Activated CD4-positive, alpha-beta T cell treated with anti-CD3 and anti-CD28 coated beads, Interleukin-2, amount 10 ng/mL, durations not matched to agents 24 days and 14 days (primary cell): ENCODE measurements at regions not wholly inside any gene's neighbourhood (a gene's known extent, or its start where the extent isn't known, plus 50 kb on each side); places are given as distances from the start of the nearest gene placed in this dataset.

ENCODE experiments used
- DNase-seq: peaks from one replicate; pipeline ENCODE4 v3.0.0; 2022
- H3K27ac Mint-ChIP-seq: one replicate; pipeline ENCODE4 v1.8.0; 2022; ENCODE audit warnings: mild to moderate bottlenecking, mixed read lengths
- H3K27me3 Mint-ChIP-seq: one replicate; pipeline ENCODE4 v1.8.0; 2022; ENCODE audit warnings: mixed read lengths
- H3K36me3 Mint-ChIP-seq: one replicate; pipeline ENCODE4 v1.8.0; 2022; ENCODE audit warnings: low read depth, mild to moderate bottlenecking, mixed read lengths
- H3K4me1 Mint-ChIP-seq: one replicate; pipeline ENCODE4 v1.8.0; 2021; ENCODE audit warnings: mixed read lengths
- H3K4me3 Mint-ChIP-seq: one replicate; pipeline ENCODE4 v1.8.0; 2022; ENCODE audit warnings: mild to moderate bottlenecking, moderate library complexity, mixed read lengths
- H3K9me3 Mint-ChIP-seq: one replicate; pipeline ENCODE4 v1.8.0; 2021; ENCODE audit warnings: mixed read lengths
- intact Hi-C: fragments of 100-400 bp; cut with micrococcal nuclease; formaldehyde crosslinking; loops from one replicate; pipeline ENCODE4 v1.15.1; 2023

DNA sequence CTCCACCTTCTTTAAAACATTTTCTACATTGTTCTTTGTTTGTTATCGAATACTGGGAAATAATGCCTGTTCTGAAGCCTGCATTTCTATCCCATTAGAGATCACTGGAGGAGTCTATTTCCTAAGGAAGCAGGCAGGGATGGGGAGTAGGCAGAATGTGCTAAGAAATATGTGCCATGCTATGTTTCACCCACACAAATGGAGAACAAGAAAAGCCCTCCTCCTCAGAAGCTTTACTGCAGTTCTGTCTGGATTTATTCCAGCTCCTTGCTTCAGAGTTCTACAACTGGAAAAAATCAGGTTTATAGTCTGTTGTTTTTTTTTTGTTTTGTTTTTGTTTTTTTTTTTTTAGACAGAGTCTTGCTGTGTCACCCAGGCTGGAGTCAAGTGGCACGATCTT lies 825.1 kb downstream of the SLC4A3 start:
- H3K27me3 Mint-ChIP-seq = no peaks in the 10 kb centered on the region
- intact Hi-C loops = no loop called here

DNA sequence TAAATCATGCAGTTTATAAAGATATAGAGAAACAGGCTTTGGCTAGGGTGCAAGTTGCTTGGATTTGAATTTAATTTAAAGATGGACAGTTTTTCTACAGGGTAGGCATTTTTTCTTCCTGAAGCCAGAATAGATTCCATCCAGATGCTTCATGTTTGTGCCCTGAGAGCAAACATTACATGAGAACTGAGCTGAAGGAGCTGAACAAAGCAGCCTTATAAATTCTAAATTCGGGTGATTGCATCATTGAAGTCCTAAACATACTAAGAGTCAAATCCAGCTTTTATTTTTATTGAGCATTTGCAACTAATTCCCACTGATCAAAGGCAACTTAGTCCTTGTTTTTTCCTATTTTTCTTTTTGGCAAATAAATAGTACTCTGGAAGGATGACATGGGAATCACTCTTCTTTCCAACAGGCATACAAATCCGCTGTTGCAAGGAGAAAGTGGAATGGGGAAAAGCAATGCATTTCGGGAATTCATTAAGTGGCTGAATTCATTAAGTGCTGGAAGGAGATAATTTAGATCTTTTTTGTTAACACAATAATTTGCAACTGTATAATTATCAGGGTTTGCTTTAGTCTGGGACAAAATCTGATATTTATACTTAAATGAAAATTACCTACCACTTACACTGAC lies 828.0 kb downstream of the SLC4A3 start:
- H3K9me3 Mint-ChIP-seq = no peaks in the 10 kb centered on the region
- DNase-seq = no peak
- no peaks in the 10 kb centered on the region for H3K4me1 Mint-ChIP-seq
- H3K4me3 Mint-ChIP-seq = no peak overlapping the region
- intact Hi-C loops = no loop called here
- H3K36me3 Mint-ChIP-seq = no peaks in the 10 kb centered on the region
- H3K27ac Mint-ChIP-seq = no peak overlapping the region
- H3K27me3 Mint-ChIP-seq = no peaks in the 10 kb centered on the region

More for the DNA sequence above, 825.1 kb downstream of the SLC4A3 start:
- Mint-ChIP-seq H3K4me3 (no peak overlapping the region), H3K27ac (no peak overlapping the region), H3K36me3 (no peaks in the 10 kb centered on the region), H3K4me1 (no peaks in the 10 kb centered on the region), H3K9me3 (no peaks in the 10 kb centered on the region)
- no peak for DNase-seq

DNA sequence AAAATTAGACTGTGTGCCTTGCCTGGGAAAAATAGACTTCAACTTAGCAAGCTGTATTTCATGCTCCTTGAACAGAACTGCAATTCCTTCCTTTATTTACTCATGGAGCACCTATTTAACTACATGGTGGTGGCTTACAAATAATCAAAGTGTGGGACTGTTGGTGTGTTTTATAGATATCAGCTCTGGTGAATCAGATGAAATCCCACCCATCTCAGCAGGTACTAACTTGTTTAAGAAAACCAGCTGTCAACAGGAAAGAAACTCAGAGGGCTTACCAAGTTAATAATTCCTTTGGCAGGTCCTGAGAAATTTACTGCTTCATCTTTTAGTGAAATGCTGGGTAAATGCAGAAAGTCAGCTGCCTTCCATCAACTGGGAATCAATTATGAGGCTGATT lies 830.6 kb downstream of the SLC4A3 start:
- no peaks in the 10 kb centered on the region for H3K4me1 Mint-ChIP-seq
- intact Hi-C loops = no loop called here
- no peak overlapping the region for H3K27ac Mint-ChIP-seq
- H3K4me3 Mint-ChIP-seq = no peak overlapping the region
- no peak for DNase-seq
- no peaks in the 10 kb centered on the region for H3K36me3 Mint-ChIP-seq
- no peaks in the 10 kb centered on the region for H3K27me3 Mint-ChIP-seq
- no peaks in the 10 kb centered on the region for H3K9me3 Mint-ChIP-seq

DNA sequence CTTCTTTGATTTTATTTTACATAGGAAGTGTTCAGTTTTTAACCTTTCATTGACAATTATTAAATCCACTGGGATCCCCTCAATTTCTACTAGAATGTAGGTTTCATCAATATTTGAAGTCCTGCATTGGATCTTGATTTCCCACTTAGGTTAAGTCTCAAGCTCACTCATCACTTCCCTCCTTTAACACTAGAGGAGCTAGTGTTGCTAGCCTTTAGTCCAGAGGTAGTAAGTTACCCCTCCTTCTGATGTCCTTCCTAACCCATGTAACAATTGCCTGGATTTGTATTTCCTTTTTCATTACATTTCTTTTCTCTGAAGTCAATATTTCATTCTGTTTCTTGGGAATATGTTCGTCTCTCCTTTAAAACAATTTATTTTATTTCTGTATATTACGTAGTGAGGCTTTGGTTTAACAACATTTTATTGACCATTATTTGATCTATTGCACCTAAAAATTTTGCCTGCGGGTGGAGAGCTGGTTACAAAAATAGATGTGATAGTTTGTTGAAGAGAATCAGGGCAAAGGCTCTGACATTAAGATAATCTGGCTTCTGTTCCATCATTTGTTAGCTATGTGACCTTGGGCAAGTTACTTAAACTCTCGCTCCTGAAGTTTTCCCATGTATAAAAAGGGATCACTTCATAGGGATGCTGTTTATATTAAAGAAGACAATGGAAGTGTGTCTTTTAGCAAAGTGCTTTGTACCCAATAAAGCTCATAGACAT lies 833.0 kb downstream of the SLC4A3 start:
- Mint-ChIP-seq H3K27me3 (no peaks in the 10 kb centered on the region), H3K27ac (no peak overlapping the region), H3K9me3 (no peaks in the 10 kb centered on the region), H3K36me3 (no peaks in the 10 kb centered on the region), H3K4me1 (no peaks in the 10 kb centered on the region), H3K4me3 (no peak overlapping the region)
- intact Hi-C loops = no loop called here
- DNase-seq = no peak

DNA sequence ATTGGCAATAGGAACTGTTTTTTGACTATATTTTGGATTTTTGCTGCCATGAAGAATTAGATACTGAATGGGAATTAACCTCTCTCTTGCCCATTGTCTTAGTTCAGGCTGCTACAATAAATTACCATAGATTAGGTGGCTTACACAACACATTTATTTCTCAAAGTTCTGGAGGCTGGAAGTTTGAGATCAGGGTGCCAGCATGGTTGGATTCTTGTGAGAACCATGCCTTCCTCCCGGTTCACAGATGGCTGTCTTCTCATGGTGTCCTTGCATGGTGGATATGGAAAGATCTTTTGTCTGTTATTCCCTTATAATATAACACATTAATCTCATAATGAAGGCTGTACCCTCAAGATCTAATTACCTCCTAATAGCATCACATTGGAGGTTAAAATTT lies 836.4 kb downstream of the SLC4A3 start:
- Mint-ChIP-seq H3K9me3 (no peaks in the 10 kb centered on the region), H3K27ac (no peak overlapping the region), H3K27me3 (no peaks in the 10 kb centered on the region), H3K4me1 (no peaks in the 10 kb centered on the region), H3K36me3 (no peaks in the 10 kb centered on the region), H3K4me3 (no peak overlapping the region)
- DNase-seq = no peak
- intact Hi-C loops = no loop called here

DNA sequence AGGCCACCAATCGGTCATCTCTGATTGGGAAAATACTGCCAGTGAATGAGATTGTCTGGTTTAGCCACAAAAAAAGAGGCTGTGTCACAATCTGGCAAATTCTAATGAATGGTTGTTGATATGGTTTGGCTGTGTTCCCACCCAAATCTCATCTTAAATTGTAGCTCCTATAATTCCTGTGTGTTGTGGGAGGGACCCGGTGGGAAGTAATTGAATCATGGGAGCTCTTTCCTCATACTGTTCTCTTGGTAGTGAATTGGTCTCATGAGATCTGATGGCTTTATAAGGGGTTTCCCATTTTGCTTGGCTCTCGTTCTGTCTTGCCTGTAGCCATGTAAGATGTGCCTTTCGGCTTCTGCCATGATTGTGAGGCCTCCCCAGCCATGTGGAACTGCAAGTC lies 838.3 kb downstream of the SLC4A3 start:
- Mint-ChIP-seq H3K27me3 (no peaks in the 10 kb centered on the region), H3K27ac (no peak overlapping the region), H3K36me3 (no peaks in the 10 kb centered on the region), H3K4me3 (no peak overlapping the region), H3K9me3 (no peaks in the 10 kb centered on the region), H3K4me1 (no peaks in the 10 kb centered on the region)
- intact Hi-C loops = no loop called here
- no peak for DNase-seq

DNA sequence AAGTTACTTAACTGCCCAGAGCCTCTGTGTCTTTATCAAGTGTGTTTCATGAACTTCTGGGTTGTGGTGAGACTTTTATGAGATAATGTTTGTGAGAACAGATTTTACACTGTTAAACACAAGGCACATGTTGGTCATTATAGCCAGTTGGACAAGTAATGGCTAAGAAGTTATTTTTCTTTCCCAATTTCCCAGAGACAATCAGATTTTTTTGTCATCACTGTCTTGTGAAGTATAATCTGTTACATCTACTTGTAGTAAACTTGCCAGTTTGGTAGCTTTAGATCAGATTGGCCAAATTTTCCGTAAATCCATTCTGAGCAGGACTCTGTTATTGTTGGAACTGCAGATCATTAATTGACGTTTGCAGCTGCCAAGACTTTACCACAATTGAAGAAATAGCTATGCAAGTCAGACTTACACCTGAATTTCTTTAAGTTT lies 838.8 kb downstream of the SLC4A3 start:
- Mint-ChIP-seq H3K36me3 (no peaks in the 10 kb centered on the region), H3K27ac (no peak overlapping the region), H3K4me1 (no peaks in the 10 kb centered on the region), H3K27me3 (no peaks in the 10 kb centered on the region), H3K9me3 (no peaks in the 10 kb centered on the region), H3K4me3 (no peak overlapping the region)
- DNase-seq = no peak
- intact Hi-C loops = no loop called here

DNA sequence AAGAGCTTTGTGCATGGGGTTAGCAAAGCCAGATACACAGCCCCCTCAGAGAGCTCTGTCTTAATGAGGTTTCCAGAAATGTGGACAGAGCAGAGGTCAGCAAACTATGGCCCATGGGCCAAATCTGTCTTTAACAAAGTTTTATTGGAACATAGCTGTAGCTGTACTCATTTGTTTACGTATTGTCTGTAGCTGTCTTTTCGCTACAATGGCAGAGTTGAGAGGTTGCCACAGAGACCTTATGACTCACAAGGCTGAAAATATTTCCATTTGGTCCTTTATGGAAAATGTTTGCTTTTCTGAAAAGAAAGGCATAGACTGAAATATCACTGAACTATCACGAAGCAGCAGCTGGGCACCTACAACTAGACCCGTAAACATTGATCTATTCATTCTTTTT lies 841.8 kb downstream of the SLC4A3 start:
- intact Hi-C loops = no loop called here
- H3K4me3 Mint-ChIP-seq = no peak overlapping the region
- no peaks in the 10 kb centered on the region for H3K4me1 Mint-ChIP-seq
- no peak for DNase-seq
- no peaks in the 10 kb centered on the region for H3K27me3 Mint-ChIP-seq
- H3K9me3 Mint-ChIP-seq = no peaks in the 10 kb centered on the region
- no peaks in the 10 kb centered on the region for H3K36me3 Mint-ChIP-seq
- H3K27ac Mint-ChIP-seq = no peak overlapping the region

DNA sequence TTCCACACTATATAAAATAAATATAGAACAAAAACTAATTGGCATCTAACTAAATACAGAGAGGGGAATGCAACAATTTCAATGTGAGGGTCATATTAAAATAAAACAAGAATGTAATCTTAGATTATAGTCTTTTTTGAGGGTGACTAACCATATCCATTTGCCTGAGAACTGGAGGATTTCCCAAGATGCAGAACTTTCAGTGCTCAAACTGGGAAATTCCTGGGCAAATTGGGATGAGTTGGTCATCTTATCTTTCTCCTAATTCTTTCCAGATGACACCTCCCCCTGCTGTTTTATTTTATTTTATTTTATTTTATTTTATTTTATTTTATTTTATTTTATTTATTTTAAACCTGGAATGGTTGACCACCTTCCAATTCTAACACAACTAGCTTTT lies 846.2 kb downstream of the SLC4A3 start:
- intact Hi-C loops = no loop called here
- Mint-ChIP-seq H3K9me3 (no peaks in the 10 kb centered on the region), H3K36me3 (no peaks in the 10 kb centered on the region), H3K4me1 (no peaks in the 10 kb centered on the region), H3K4me3 (no peak overlapping the region), H3K27me3 (no peaks in the 10 kb centered on the region), H3K27ac (no peak overlapping the region)
- no peak for DNase-seq

DNA sequence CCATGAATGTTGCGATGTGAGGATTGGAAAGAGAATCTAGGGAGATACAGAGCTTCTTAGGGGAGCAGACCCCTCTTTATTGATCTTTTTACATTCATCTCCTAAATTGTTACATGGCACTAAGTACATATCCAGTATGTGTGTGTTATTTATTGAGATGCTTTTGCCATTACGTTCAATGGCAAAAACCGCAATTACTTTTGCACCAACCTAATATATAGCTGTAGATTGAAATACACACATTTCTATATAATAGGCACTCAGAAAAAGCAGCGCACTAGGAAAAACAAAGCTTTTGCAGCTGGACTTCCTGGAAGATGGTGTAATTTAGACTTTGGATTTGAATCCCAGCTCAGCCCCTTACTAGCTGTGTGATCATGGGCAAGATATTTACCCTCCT lies 849.4 kb downstream of the SLC4A3 start:
- no peak overlapping the region for H3K4me3 Mint-ChIP-seq
- no peaks in the 10 kb centered on the region for H3K36me3 Mint-ChIP-seq
- no peak overlapping the region for H3K27ac Mint-ChIP-seq
- no peak for DNase-seq
- no peaks in the 10 kb centered on the region for H3K27me3 Mint-ChIP-seq
- no peaks in the 10 kb centered on the region for H3K9me3 Mint-ChIP-seq
- H3K4me1 Mint-ChIP-seq = no peaks in the 10 kb centered on the region
- intact Hi-C loops = no loop called here

DNA sequence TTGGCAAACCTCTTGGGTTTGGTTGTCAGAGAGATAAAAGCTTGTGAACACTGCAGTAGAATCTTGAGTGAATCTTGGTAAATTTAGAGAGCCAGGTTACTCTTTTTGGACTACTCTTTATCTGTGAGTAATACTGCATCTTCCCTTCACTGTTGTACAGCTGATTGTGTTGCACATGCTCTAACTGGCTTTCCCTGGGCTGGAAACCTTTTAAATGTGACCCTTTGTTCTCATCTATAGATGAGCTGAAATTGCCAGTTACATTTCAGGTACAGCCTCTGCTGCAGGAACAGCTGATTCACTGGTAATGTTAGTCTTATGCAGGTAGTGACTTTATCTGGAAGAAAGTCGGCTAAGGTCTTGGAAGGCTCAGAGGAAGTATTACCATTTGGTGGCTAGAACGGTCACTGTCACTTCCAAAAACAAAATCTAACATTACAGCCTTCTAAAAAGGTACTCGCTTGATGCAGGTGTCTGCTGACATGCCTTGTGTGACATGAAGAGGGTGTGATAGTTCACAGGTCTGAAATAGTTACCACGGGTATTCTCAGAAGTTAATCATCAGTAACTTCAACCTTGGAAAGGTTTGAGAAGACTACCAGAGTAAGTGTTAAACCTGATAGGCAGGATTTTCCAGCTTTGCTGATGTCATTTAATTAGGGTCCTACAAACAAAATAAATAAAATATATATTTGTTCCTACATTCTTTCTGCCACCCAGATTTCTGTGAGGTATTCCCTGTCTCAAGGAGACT lies 851.1 kb downstream of the SLC4A3 start:
- no peaks in the 10 kb centered on the region for H3K27me3 Mint-ChIP-seq
- no peak overlapping the region for H3K4me3 Mint-ChIP-seq
- DNase-seq = no peak
- no peaks in the 10 kb centered on the region for H3K9me3 Mint-ChIP-seq
- H3K4me1 Mint-ChIP-seq = no peaks in the 10 kb centered on the region
- intact Hi-C loops = no loop called here
- no peak overlapping the region for H3K27ac Mint-ChIP-seq
- H3K36me3 Mint-ChIP-seq = no peaks in the 10 kb centered on the region

DNA sequence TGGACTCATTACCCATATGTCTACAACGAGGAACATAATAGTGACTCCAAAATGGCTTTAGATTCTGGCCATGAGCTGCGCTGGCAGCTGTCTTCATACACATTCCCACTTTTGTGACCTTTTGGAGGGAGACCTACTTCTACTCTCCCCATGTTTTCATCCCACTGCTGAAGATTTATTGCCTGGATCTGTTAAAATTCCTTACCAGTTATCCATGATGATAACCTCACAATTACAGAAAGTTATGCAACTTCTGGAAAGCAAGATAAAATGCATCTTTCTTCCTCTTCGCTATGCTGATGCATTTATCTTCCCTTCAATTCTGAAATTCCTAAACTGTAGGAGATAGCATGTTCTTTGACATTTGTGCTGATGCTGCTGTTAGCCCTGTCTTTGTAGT lies 855.3 kb downstream of the SLC4A3 start:
- Mint-ChIP-seq H3K36me3 (no peaks in the 10 kb centered on the region), H3K27me3 (no peaks in the 10 kb centered on the region), H3K4me3 (no peak overlapping the region), H3K4me1 (no peaks in the 10 kb centered on the region), H3K27ac (no peak overlapping the region), H3K9me3 (no peaks in the 10 kb centered on the region)
- intact Hi-C loops = no loop called here
- DNase-seq = no peak

DNA sequence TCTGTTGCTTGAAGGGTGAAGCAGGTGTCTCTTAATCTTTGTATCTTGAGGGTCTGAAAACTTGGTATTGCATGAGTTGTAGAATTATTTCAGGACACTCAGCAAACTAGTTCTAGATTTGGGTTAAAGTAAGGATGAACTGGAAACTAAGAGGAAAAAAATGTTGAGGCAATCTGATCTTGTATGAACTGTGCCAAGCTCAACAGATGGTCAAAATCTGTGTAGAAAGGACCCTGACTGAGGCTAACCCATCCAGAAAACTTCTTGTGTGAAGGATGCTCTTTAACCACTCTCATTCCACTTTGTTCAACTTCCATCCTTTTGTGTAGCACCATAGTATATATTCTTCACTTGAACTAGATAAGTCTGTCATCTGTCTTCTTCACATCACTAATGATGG lies 861.7 kb downstream of the SLC4A3 start:
- no peaks in the 10 kb centered on the region for H3K36me3 Mint-ChIP-seq
- no peak overlapping the region for H3K27ac Mint-ChIP-seq
- H3K4me3 Mint-ChIP-seq = no peak overlapping the region
- H3K4me1 Mint-ChIP-seq = no peaks in the 10 kb centered on the region
- intact Hi-C loops = no loop called here
- H3K9me3 Mint-ChIP-seq = no peaks in the 10 kb centered on the region
- DNase-seq = no peak
- H3K27me3 Mint-ChIP-seq = no peaks in the 10 kb centered on the region

DNA sequence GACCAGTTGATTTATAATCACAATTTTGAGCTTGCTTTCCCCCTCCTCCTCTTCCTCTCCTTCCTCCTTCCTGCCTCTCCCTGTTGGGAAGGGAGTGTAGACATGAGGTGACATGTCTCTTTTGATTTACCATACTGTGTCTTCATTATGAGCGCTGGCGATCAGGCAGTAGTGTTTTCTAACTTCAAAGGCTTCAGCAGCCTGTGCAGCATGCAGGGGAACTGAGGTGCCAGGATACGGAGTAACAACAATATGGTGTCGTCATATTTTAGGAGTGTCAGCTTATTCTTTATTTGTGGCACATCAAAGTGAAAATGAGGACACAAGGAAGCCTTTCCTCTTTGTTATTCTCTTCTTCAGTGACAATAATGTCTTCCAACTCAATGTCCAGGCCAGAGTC lies 864.2 kb downstream of the SLC4A3 start:
- no peaks in the 10 kb centered on the region for H3K36me3 Mint-ChIP-seq
- intact Hi-C loops = no loop called here
- H3K4me1 Mint-ChIP-seq = no peaks in the 10 kb centered on the region
- DNase-seq = no peak
- no peaks in the 10 kb centered on the region for H3K27me3 Mint-ChIP-seq
- no peaks in the 10 kb centered on the region for H3K9me3 Mint-ChIP-seq
- H3K4me3 Mint-ChIP-seq = no peak overlapping the region
- H3K27ac Mint-ChIP-seq = no peak overlapping the region
